Endodermal cell (in vitro differentiated cells): ENCODE measurements at regions not wholly inside any gene's neighbourhood (a gene's known extent, or its start where the extent isn't known, plus 50 kb on each side); places are given as distances from the start of the nearest gene placed in this dataset.

Experiments
- DNase-seq: peaks from one replicate; pipeline ENCODE4 v3.0.0-alpha.2; 2017
- H3K27ac ChIP-seq: 2 replicates; pipeline ENCODE4 v1.5.1; 2013; ENCODE audit warnings: mild to moderate bottlenecking, low read depth, low read length, moderate library complexity
- H3K27me3 ChIP-seq: 2 replicates; pipeline ENCODE4 v1.6.1; 2013; ENCODE audit warnings: mild to moderate bottlenecking, low read length, moderate library complexity; ENCODE audit not compliant: insufficient read depth, control insufficient read depth, poor library complexity, severe bottlenecking
- H3K36me3 ChIP-seq: 2 replicates; pipeline ENCODE4 v1.7.0; 2013; ENCODE audit warnings: mild to moderate bottlenecking, low read length, moderate library complexity; ENCODE audit not compliant: control insufficient read depth, insufficient read depth
- H3K4me1 ChIP-seq: one replicate; pipeline ENCODE4 v1.7.0; 2013; ENCODE audit warnings: low read length; ENCODE audit not compliant: control insufficient read depth, insufficient read depth
- H3K4me3 ChIP-seq: 2 replicates; pipeline ENCODE4 v1.5.1; 2013; ENCODE audit warnings: mild to moderate bottlenecking, low read length, moderate library complexity
- H3K9ac ChIP-seq: 2 replicates; pipeline ENCODE4 v1.6.1; 2013; ENCODE audit warnings: mild to moderate bottlenecking, low read length, moderate library complexity; ENCODE audit not compliant: poor library complexity, severe bottlenecking; ENCODE audit errors: extremely low read depth
- H3K9me3 ChIP-seq: 2 replicates; pipeline ENCODE4 v1.6.1; 2013; ENCODE audit warnings: mild to moderate bottlenecking, low read length, moderate library complexity; ENCODE audit not compliant: control insufficient read depth
- H3K27ac Mint-ChIP-seq: 2 replicates; pipeline ENCODE4 v1.8.0; 2020; ENCODE audit warnings: mixed read lengths
- H3K27me3 Mint-ChIP-seq: 2 replicates; pipeline ENCODE4 v1.8.0; 2021; ENCODE audit warnings: mild to moderate bottlenecking, mixed read lengths; ENCODE audit not compliant: insufficient read depth
- H3K36me3 Mint-ChIP-seq: 2 replicates; pipeline ENCODE4 v1.8.0; 2020; ENCODE audit warnings: low read depth, mixed read lengths
- H3K4me1 Mint-ChIP-seq: 2 replicates; pipeline ENCODE4 v1.8.0; 2020; ENCODE audit warnings: mixed read lengths
- H3K4me3 Mint-ChIP-seq: 2 replicates; pipeline ENCODE4 v1.8.0; 2020; ENCODE audit warnings: mild to moderate bottlenecking, moderate library complexity, mixed read lengths
- H3K9me3 Mint-ChIP-seq: 2 replicates; pipeline ENCODE4 v1.8.0; 2020; ENCODE audit warnings: mild to moderate bottlenecking, mixed read lengths
- CTCF ChIP-seq: fragments of 200-600 bp; sonication (generic); conservative IDR thresholded peaks from 2 replicates; pipeline ENCODE4 v1.5.0; 2021; ENCODE audit warnings: antibody characterized with exemption, mild to moderate bottlenecking
- WGBS, 2 experiments: methylation state at CpG; one replicate each; pipeline versions ENCODE4 v1.1.5 to v1.1.7; 2013; ENCODE audit warnings: missing lambda C conversion rate in 2 of 2, mixed read lengths in 1 of 2; ENCODE audit not compliant: insufficient coverage in 1 of 2, insufficient read length in 1 of 2; 5-methylcytosine and 5-hydroxymethylcytosine counted together

- Histone ChIP-seq H3K27me3 (peaks cover 11% of the 10 kb centered on the region), H3K27ac (no peak overlapping the region), H3K36me3 (no peaks in the 10 kb centered on the region), H3K9ac (no peak overlapping the region), H3K4me1 (no peaks in the 10 kb centered on the region), H3K4me3 (no peak overlapping the region), H3K9me3 (no peaks in the 10 kb centered on the region)
- Mint-ChIP-seq H3K4me3 (no peak overlapping the region), H3K9me3 (no peaks in the 10 kb centered on the region), H3K27me3 (peaks cover 88% of the 10 kb centered on the region), H3K36me3 (no peaks in the 10 kb centered on the region), H3K27ac (no peak overlapping the region), H3K4me1 (no peaks in the 10 kb centered on the region)
- no peak for DNase-seq
- no peak for TF ChIP-seq CTCF
- 92% methylated on average over 11 to 17 of the region's 17 CpGs for WGBS, 2 experiments
These were observed 65.2 kb downstream of the SOX1 start for GRCh38 chr13:112132142-112132541.

- H3K27ac Mint-ChIP-seq, result no peak overlapping the region
- TF ChIP-seq CTCF, result no peak
- H3K36me3 Mint-ChIP-seq, result no peaks in the 10 kb centered on the region
- Histone ChIP-seq H3K9ac (no peak overlapping the region), H3K9me3 (no peaks in the 10 kb centered on the region), H3K4me1 (no peaks in the 10 kb centered on the region), H3K4me3 (no peak overlapping the region), H3K27me3 (peaks cover 11% of the 10 kb centered on the region), H3K36me3 (no peaks in the 10 kb centered on the region), H3K27ac (no peak overlapping the region)
- H3K4me1 Mint-ChIP-seq, result no peaks in the 10 kb centered on the region
- DNase-seq, result no peak
- H3K4me3 Mint-ChIP-seq, result no peak overlapping the region
- WGBS, 2 experiments, result 90 to 97% methylated on average over 7 to 9 of the region's 9 CpGs
- no peaks in the 10 kb centered on the region for H3K9me3 Mint-ChIP-seq
- H3K27me3 Mint-ChIP-seq, result peaks cover 87% of the 10 kb centered on the region
These were observed 65.7 kb downstream of the SOX1 start for GRCh38 chr13:112132619-112133018.

GRCh38 chr13:112133499-112134390, 66.8 kb downstream of the SOX1 start:
- H3K27me3 ChIP-seq, result peaks cover 11% of the 10 kb centered on the region
- no peak for TF ChIP-seq CTCF

More at GRCh38 chr13:112133499-112134390, 66.8 kb downstream of the SOX1 start:
- peak overlapping the region; percentile 61 for H3K27ac ChIP-seq
- no peaks in the 10 kb centered on the region for H3K36me3 ChIP-seq
- no peaks in the 10 kb centered on the region for H3K36me3 Mint-ChIP-seq
- H3K27ac Mint-ChIP-seq, result no peak overlapping the region
- no peak overlapping the region for H3K4me3 Mint-ChIP-seq
- DNase-seq, result peak; percentile 26
- H3K4me1 Mint-ChIP-seq, result no peaks in the 10 kb centered on the region
- H3K27me3 Mint-ChIP-seq, result peaks cover 79% of the 10 kb centered on the region
- H3K9me3 Mint-ChIP-seq, result no peaks in the 10 kb centered on the region
- H3K9me3 ChIP-seq, result no peaks in the 10 kb centered on the region
- 88 to 90% methylated on average over 22 to 25 of the region's 26 CpGs for WGBS, 2 experiments
- no peak overlapping the region for H3K4me3 ChIP-seq
- no peaks in the 10 kb centered on the region for H3K4me1 ChIP-seq
- no peak overlapping the region for H3K9ac ChIP-seq
